GM18526 (cell line): ENCODE measurements at regions not wholly inside any gene's neighbourhood (a gene's known extent, or its start where the extent isn't known, plus 50 kb on each side); places are given as distances from the start of the nearest gene placed in this dataset.

ENCODE experiments used
- POLR2A ChIP-seq: IDR thresholded peaks from 3 replicates; pipeline ENCODE4 v1.6.1; 2011; ENCODE audit not compliant: insufficient read length; ENCODE audit errors: extremely low read depth

- no peak for TF ChIP-seq POLR2A
These were observed 661.4 kb downstream of the MRPL39 start for GRCh38 chr21:24945910-24946309.

GRCh38 chr21:24941316-24942185 is 665.7 kb downstream of the MRPL39 start:
- no peak for TF ChIP-seq POLR2A

- TF ChIP-seq POLR2A, result no peak
These were observed 668.0 kb downstream of the MRPL39 start for GRCh38 chr21:24939291-24939690.

- no peak for TF ChIP-seq POLR2A
These were observed 668.7 kb downstream of the MRPL39 start for GRCh38 chr21:24938573-24938972.

- TF ChIP-seq POLR2A, result no peak
These were observed 671.3 kb downstream of the MRPL39 start for GRCh38 chr21:24935991-24936390.

- TF ChIP-seq POLR2A, result no peak
These were observed 696.7 kb downstream of the MRPL39 start for GRCh38 chr21:24910591-24910990.

- no peak for TF ChIP-seq POLR2A
These were observed 703.2 kb downstream of the MRPL39 start for GRCh38 chr21:24903994-24904635.

- TF ChIP-seq POLR2A, result no peak
These were observed 708.1 kb downstream of the MRPL39 start for GRCh38 chr21:24899138-24899537.

GRCh38 chr21:24897883-24898282 is 709.4 kb downstream of the MRPL39 start:
- no peak for TF ChIP-seq POLR2A

GRCh38 chr21:24896735-24897124 is 710.6 kb downstream of the MRPL39 start:
- TF ChIP-seq POLR2A, result no peak

- no peak for TF ChIP-seq POLR2A
These were observed 711.2 kb downstream of the MRPL39 start for GRCh38 chr21:24895885-24896734.

GRCh38 chr21:24894324-24894723 is 713.0 kb downstream of the MRPL39 start:
- TF ChIP-seq POLR2A, result no peak

GRCh38 chr21:24890021-24890420 is 717.3 kb downstream of the MRPL39 start:
- no peak for TF ChIP-seq POLR2A

- no peak for TF ChIP-seq POLR2A
These were observed 725.8 kb downstream of the MRPL39 start for GRCh38 chr21:24881506-24881905.

- TF ChIP-seq POLR2A, result no peak
These were observed 736.6 kb downstream of the MRPL39 start for GRCh38 chr21:24870633-24871032.

GRCh38 chr21:24869862-24870261 is 737.4 kb downstream of the MRPL39 start:
- no peak for TF ChIP-seq POLR2A

GRCh38 chr21:24868117-24868516 is 739.2 kb downstream of the MRPL39 start:
- no peak for TF ChIP-seq POLR2A
